SU-DHL-6 (cell line): ENCODE measurements at regions not wholly inside any gene's neighbourhood (a gene's known extent, or its start where the extent isn't known, plus 50 kb on each side); places are given as distances from the start of the nearest gene placed in this dataset.

Source experiments
- H2AFZ ChIP-seq: fragments of 200-600 bp; sonication (generic); 2 replicates; pipeline ENCODE4 v1.6.1; 2014; ENCODE audit warnings: low read depth, mild to moderate bottlenecking, moderate library complexity, mixed read lengths, antibody characterized with exemption, low read length; ENCODE audit not compliant: severe bottlenecking
- H3F3A ChIP-seq: fragments of 200-600 bp; shearing (Covaris generic); 2 replicates; pipeline ENCODE4 v1.6.0; 2016; ENCODE audit warnings: antibody characterized with exemption, mild to moderate bottlenecking; ENCODE audit not compliant: insufficient read depth
- H3K27ac ChIP-seq: fragments of 200-600 bp; sonication (generic); 2 replicates; pipeline ENCODE4 v1.5.1; 2016; ENCODE audit warnings: low read depth, mild to moderate bottlenecking, low read length, moderate library complexity, mixed read lengths
- H3K27me3 ChIP-seq: fragments of 200-600 bp; sonication (generic), shearing (Covaris generic); 2 replicates; pipeline ENCODE4 v1.6.0; 2014; ENCODE audit warnings: mild to moderate bottlenecking, low read length
- H3K36me3 ChIP-seq: fragments of 200-600 bp; sonication (generic); 2 replicates; pipeline ENCODE4 v1.6.1; 2014; ENCODE audit warnings: mild to moderate bottlenecking, low read length, mixed read lengths
- H3K4me2 ChIP-seq: fragments of 300-600, 200-600 bp; shearing (Covaris generic), sonication (generic); 2 replicates; pipeline ENCODE4 v1.6.0; 2014; ENCODE audit warnings: low read length, low read depth, mild to moderate bottlenecking; ENCODE audit not compliant: poor library complexity, severe bottlenecking
- H3K4me3 ChIP-seq: fragments of 200-600 bp; sonication (generic); 2 replicates; pipeline ENCODE4 v1.5.1; 2014; ENCODE audit warnings: antibody characterized with exemption, low read length, mild to moderate bottlenecking, mixed read lengths; ENCODE audit not compliant: insufficient read depth, poor library complexity, severe bottlenecking
- H3K79me2 ChIP-seq: fragments of 200-600 bp; sonication (generic); 2 replicates; pipeline ENCODE4 v1.6.1; 2014; ENCODE audit warnings: mild to moderate bottlenecking, low read length, moderate library complexity; ENCODE audit not compliant: insufficient read depth
- H3K9ac ChIP-seq: fragments of 200-600 bp; sonication (generic); 2 replicates; pipeline ENCODE4 v1.7.0; 2014; ENCODE audit warnings: mild to moderate bottlenecking, low read length
- H3K9me2 ChIP-seq: fragments of 200-600 bp; sonication (generic); replicated peaks from 2 replicates; pipeline ENCODE4 v1.6.1; 2014; ENCODE audit warnings: low read length; ENCODE audit not compliant: insufficient read depth
- H3K9me3 ChIP-seq: fragments of 200-600 bp; sonication (generic); 2 replicates; pipeline ENCODE4 v1.6.1; 2014; ENCODE audit warnings: low read length, mixed read lengths; ENCODE audit not compliant: insufficient read depth
- H4K20me1 ChIP-seq: fragments of 200-600 bp; sonication (generic); 2 replicates; pipeline ENCODE4 v1.6.1; 2014; ENCODE audit warnings: low read depth, mild to moderate bottlenecking, antibody characterized with exemption, low read length, moderate library complexity, mixed read lengths
- EZH2phosphoT487 ChIP-seq: fragments of 200-600 bp; sonication (generic), shearing (Covaris generic); conservative IDR thresholded peaks from 2 replicates; pipeline ENCODE4 v1.6.1; 2018; ENCODE audit warnings: mild to moderate bottlenecking, antibody characterized with exemption, low read length, moderate library complexity, mixed read lengths
- TF ChIP-seq, protein P1 (sequence below): fragments of 200-600 bp; sonication (generic); IDR thresholded peaks from one replicate; pipeline ENCODE4 v1.5.1; 2017; ENCODE audit warnings: antibody characterized with exemption, mild to moderate bottlenecking, low read length, moderate library complexity; ENCODE audit not compliant: insufficient read depth, poor library complexity, severe bottlenecking

GRCh38 chr14:104510794-104511611 is 68.6 kb upstream of the C14orf180 start:
- H2AFZ ChIP-seq, result no peak overlapping the region
- H3K4me2 ChIP-seq, result no peak overlapping the region
- no peaks in the 10 kb centered on the region for H3K36me3 ChIP-seq
- H3F3A ChIP-seq, result no peaks in the 10 kb centered on the region
- H3K79me2 ChIP-seq, result no peaks in the 10 kb centered on the region
- H3K9me3 ChIP-seq, result no peaks in the 10 kb centered on the region
- H4K20me1 ChIP-seq, result no peaks in the 10 kb centered on the region
- H3K27ac ChIP-seq, result no peak overlapping the region
- no peaks in the 10 kb centered on the region for H3K9me2 ChIP-seq
- H3K27me3 ChIP-seq, result no peaks in the 10 kb centered on the region
- no peak overlapping the region for H3K9ac ChIP-seq
- H3K4me3 ChIP-seq, result no peak overlapping the region
- no peak for TF ChIP-seq EZH2phosphoT487

GRCh38 chr14:104512061-104512460 is 67.5 kb upstream of the C14orf180 start:
- Histone ChIP-seq H3K9me3 (no peaks in the 10 kb centered on the region), H2AFZ (no peak overlapping the region), H3K4me2 (no peak overlapping the region), H4K20me1 (no peaks in the 10 kb centered on the region), H3K27me3 (no peaks in the 10 kb centered on the region), H3K4me3 (no peak overlapping the region), H3K9ac (no peak overlapping the region), H3K79me2 (no peaks in the 10 kb centered on the region), H3F3A (no peaks in the 10 kb centered on the region), H3K9me2 (no peaks in the 10 kb centered on the region), H3K27ac (no peak overlapping the region), H3K36me3 (no peaks in the 10 kb centered on the region)
- TF ChIP-seq, protein P1, sequence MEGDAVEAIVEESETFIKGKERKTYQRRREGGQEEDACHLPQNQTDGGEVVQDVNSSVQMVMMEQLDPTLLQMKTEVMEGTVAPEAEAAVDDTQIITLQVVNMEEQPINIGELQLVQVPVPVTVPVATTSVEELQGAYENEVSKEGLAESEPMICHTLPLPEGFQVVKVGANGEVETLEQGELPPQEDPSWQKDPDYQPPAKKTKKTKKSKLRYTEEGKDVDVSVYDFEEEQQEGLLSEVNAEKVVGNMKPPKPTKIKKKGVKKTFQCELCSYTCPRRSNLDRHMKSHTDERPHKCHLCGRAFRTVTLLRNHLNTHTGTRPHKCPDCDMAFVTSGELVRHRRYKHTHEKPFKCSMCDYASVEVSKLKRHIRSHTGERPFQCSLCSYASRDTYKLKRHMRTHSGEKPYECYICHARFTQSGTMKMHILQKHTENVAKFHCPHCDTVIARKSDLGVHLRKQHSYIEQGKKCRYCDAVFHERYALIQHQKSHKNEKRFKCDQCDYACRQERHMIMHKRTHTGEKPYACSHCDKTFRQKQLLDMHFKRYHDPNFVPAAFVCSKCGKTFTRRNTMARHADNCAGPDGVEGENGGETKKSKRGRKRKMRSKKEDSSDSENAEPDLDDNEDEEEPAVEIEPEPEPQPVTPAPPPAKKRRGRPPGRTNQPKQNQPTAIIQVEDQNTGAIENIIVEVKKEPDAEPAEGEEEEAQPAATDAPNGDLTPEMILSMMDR, result no peak
- no peak for TF ChIP-seq EZH2phosphoT487

DNA sequence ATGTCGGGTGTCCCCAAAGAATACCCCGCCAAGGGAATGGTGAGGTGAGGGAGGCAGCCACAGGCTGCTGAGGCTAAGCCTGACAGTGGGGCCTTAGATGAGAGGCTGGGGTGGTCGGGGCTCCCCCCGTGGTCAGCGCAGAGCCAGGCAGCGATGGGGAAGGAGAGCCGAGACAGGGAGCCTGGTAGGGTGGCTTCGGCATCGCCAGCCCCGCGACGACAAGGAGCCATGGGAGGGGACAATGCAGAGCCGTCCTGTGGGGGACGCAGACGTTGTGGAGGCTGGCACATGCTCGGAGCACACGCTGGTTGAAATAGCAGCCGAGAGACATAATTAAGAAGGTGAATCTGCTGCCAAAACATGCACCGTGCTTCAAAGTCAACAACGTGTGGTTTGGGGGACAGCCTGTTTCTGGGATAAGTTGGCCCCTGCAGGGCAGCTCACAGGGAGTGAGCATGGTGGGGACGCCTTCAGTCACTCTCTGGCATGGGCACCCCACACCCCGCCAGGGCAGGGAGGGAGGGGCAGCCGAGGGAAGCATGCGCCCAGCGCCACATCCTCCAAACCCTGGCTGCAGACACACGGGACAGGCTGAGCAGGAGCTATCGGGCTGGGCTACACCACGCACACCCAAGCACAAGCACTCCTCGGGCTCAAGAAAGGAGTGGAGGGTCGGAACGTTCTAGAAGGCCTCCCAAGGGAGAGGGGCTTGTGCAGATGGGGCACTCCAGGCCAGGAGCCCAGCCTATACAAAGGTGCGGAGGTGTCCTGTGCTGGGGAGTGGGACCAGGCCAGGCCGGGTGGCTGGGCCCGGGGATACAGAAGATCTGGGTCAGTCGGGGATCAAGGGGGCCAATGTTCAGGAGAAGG is 66.6 kb upstream of the C14orf180 start:
- Histone ChIP-seq H3K36me3 (no peaks in the 10 kb centered on the region), H3F3A (no peaks in the 10 kb centered on the region), H3K27me3 (no peaks in the 10 kb centered on the region), H4K20me1 (no peaks in the 10 kb centered on the region), H3K9ac (no peak overlapping the region), H3K4me2 (no peak overlapping the region), H3K4me3 (no peak overlapping the region), H3K79me2 (no peaks in the 10 kb centered on the region), H3K27ac (no peak overlapping the region), H3K9me2 (no peaks in the 10 kb centered on the region), H3K9me3 (no peaks in the 10 kb centered on the region), H2AFZ (no peak overlapping the region)
- TF ChIP-seq, protein P1, result no peak
- TF ChIP-seq EZH2phosphoT487, result no peak

DNA sequence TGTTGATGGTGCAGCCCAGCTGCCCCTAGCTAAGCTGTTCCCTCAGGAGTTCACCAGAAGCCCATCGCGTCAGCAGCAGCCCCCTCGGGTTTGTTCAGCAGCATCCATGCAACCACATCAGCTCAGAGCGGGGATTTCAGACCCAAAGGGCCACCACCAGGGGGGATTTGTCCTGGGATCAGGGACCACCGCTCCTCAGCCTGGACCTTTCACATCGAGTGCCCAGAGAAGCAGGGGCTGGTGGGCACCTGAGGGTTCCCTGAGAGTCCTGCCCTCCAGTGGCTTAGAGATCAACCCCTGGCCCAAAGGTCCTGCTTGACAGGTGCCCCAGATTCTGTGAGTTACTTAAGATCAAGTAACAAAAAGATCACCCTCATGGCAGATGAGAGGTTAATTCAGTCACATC is 65.9 kb upstream of the C14orf180 start:
- TF ChIP-seq, protein P1, result no peak
- TF ChIP-seq EZH2phosphoT487, result no peak
- no peaks in the 10 kb centered on the region for H3K79me2 ChIP-seq
- H3K27ac ChIP-seq, result no peak overlapping the region
- H2AFZ ChIP-seq, result no peak overlapping the region
- H3K4me2 ChIP-seq, result no peak overlapping the region
- no peaks in the 10 kb centered on the region for H3K9me2 ChIP-seq
- no peaks in the 10 kb centered on the region for H4K20me1 ChIP-seq
- H3K27me3 ChIP-seq, result no peaks in the 10 kb centered on the region
- H3K9ac ChIP-seq, result no peak overlapping the region
- H3K4me3 ChIP-seq, result no peak overlapping the region
- H3K36me3 ChIP-seq, result no peaks in the 10 kb centered on the region
- no peaks in the 10 kb centered on the region for H3K9me3 ChIP-seq
- H3F3A ChIP-seq, result no peaks in the 10 kb centered on the region
